GM19397 (cell line): ENCODE measurements at regions not wholly inside any gene's neighbourhood (a gene's known extent, or its start where the extent isn't known, plus 50 kb on each side); places are given as distances from the start of the nearest gene placed in this dataset.

ENCODE experiments used
- ATAC-seq: cut with Tn5 transposase; IDR thresholded peaks from one replicate; pipeline ENCODE4 v1.9.1; 2021; ENCODE audit warnings: mild to moderate bottlenecking, moderate library complexity; ENCODE audit not compliant: unreplicated experiment

DNA sequence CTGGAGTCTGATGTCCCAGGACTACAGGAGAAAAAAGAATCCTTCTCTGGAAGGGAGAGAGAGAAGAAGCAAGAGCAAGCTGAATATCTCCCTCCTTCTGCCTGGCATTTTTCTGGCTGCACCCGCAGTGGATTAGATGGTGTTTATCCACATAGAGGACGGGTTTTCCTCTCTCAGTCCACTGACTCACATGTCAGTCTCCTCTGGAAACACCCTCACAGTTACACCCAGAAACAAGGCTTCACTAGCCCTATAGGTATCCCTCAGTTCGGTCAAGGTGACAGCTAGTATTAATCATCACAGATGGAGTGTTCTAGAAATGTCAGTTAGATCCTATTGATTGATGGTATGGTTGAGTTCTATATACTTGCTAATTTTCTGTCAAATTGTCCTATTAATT lies 87.9 kb downstream of the RHOU start:
- ATAC-seq: no peak

DNA sequence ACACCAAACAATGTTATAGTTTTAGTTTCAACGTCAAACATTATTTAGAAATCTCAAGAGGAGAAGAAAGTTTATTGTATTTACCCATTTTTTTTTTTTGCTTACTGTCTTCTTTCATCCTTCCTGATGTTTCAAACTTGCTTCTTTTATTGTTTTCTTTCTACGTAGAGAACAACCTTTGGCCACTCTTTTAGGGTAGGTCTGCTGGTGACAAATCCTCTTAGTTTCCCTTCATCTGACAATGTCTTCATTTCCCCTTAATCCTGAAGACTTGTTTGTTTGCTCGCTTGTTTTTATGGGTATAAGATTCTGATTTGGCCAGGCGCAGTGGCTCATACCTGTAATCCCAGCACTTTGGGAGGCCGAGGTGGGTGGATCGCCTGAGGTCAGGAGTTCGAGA lies 89.1 kb downstream of the RHOU start:
- no peak for ATAC-seq

DNA sequence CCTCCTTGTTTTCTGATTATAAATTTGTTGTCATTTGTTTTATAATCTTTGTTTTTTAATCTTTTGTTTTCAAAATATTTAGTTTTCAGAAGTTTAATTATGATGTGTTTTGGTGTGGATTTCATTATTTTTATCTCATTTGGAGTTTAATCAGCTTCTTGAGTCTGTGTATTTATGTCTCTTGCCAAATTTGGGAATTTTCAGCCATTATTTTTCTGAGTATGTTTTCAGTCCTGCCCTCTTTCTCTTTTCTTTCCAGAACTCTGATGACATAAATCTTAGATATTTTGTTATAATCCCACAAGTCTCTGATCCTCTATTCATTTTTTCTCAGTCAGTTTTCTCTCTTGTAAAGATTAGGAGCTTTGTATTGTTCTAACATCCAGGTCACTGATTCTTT lies 89.8 kb downstream of the RHOU start:
- no peak for ATAC-seq

DNA sequence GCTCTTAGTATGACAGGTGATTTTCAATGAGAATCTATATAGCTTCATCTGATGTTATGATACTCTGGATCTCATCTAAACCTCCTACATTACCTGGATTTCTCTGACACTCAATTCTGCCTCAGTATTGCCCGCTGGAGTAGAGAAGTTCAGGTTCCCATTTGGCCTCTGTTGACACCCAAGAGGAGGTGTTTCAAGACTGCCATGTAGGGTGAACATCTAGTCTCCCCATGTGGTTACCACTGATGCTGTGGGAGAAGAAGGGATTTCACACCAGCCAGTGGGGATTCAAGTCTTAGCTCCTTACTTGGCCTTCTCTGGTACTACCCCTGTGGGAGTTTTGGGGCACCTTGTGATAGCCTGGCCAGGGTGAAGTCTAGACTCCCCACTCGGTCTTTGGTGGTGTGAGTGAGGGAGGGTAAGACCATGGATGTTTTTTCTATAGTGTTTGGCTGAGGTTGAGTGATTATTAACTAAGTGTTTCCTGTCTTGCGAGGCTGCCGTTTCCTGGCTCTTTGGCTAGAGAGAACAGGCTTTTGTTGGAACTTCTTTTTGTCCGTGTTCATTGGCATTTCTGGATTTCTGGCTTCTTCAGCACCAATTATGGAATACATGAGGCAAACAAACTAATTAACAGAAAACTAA lies 90.7 kb downstream of the RHOU start:
- peak; percentile 61 for ATAC-seq

DNA sequence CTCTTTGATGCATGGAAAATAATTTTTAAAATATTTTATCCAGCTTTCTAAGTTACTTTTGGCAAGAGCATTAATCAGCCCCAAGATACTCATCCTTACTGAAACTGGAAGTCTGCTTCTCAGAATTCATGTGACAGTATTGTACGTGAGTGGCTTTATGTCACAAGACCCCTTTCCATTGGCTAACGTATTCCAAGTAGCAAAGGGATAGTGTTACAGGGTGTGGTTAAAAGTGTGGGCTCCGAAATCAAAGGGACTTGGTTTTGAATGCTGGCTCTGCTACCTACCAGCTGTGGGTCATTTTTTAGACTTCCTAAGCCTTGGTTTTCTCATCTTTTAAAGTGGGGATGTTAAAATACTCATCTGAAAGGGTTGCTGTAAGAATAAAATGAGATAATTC lies 91.7 kb downstream of the RHOU start:
- no peak for ATAC-seq

DNA sequence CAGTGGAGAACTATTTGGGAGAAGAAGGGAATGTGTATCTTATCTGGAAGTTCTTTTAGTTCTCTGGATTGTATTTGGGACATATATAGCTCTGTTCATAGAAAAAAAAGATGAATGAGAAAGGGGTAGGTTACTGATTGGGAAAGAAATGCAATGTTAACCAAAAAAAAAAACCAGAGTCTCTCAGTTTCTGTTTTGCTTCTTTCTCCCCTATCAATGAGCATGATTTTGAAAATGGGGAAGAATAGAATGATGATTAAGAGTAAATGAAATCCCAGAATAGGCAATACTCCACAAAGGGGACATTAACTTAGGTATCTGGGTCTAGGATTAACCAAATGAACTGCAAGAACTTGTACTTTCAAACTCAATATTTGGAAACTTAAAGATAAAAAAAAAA lies 92.9 kb downstream of the RHOU start:
- no peak for ATAC-seq

DNA sequence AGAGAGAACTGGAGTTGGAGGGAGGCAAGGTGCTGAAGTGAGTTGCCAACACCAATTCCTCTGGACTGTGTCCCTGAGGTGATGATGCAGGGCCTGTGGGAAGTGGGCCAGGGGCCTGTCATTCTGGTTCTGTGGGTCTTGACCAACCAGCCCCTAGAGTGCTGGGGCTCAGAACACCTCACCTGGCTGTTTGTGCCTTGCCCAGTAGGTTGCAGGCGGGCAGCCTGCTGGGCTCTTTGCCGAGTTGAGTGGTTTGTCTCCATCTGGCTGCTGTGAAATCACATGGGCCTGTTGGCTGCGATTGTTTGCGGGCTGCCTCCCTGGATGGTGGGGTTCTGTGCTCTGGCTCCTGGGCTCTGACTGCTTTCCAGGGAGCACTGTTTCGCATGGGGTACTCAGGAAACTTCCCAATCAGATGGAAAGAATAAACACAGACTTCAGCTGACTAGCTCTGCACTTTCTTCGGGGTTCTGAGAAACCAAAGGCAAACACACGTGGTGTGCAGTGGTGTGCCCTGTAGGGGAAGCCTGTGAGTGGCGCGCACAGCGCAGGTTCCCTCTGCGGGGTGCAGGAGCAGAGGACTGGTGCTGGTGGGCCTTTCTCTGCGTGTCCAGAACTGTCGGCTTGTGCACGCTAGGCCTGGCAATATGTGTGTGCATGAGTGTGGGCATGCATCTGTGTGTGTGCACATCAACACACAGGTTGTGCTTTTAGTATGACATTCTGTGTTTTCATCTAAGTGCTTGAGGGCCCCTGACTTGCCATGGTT lies 95.1 kb downstream of the RHOU start:
- peak; percentile 7 for ATAC-seq

DNA sequence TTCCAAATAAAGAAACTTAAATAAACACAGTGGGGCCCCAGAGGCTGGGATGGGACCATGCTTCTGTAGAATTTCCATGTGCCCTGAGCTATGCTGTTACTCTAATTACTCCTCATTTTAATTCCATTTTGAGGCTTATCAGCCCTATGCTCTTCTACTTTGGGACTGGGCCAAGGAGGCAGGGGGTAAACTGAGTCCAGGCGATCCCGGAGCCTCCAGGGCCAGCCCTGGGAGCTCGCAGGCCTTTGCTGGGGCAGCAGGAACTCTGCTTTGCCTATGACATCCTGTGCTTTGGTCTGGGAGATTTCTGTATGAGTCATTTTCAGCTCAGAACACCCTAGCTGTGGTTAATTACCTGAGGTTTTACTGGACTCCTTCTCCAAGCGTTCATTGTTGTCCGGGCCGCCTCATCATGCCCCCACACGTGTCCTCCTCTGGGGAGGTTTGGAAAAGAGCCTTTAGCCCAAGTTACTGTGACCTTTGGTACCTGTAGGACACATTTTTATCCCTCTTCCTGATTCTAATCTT lies 95.7 kb downstream of the RHOU start:
- peak; percentile 70 for ATAC-seq

DNA sequence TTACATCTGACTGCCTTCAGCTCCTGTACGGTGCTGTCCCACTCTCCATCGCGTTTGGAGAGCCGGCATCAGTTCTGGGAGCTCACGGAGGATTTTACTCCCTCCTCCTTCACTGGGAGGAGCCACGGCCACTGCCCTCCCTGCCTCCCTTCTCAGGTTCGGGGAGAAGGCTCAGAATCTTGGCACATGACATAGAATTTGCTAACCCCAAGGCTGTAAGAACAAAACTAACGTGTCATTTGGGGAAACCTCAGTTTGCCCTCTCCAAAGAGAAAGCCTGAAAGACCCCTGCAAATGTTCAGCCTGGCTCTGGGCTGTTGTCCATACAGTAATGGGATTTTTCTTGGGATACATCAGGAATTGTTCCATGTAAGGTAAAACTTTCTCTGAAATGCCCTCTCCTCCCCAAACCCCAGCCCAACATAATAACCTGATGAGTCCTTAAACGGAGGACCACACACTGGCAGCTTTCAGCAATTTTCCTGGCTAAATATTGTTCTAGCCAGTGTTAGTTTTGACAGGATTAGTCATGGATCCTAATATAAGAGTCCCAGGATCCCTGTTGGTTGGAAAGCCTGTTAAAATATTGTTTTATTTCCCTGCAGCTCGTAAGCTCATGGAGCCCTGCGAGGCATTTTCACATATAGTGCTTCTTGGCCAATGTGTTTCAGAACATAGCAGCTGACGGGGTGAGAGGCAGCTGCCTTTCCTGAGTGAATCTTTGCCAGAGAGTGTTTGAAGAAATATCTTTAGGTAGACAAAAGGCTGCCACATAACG lies 98.8 kb downstream of the RHOU start:
- no peak for ATAC-seq

DNA sequence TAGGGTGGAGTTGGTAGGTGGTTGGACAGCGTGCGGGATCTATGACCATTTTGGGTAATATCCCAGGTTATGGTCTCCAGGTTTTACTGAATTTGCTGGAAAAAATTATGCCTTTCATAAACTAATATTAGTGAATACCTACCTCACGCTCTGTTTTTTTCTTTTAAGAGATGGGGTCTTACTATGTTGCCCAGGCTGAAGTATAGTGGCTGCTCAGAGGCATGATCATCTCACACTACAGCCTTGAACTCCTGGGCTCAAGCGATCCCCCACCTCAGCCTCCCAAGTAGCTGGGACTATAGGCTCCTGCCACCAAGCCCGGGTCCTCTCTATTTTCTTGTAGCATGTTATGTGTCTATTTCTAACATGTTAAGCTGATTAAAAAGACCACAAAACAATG lies 100.2 kb downstream of the RHOU start:
- ATAC-seq: no peak

DNA sequence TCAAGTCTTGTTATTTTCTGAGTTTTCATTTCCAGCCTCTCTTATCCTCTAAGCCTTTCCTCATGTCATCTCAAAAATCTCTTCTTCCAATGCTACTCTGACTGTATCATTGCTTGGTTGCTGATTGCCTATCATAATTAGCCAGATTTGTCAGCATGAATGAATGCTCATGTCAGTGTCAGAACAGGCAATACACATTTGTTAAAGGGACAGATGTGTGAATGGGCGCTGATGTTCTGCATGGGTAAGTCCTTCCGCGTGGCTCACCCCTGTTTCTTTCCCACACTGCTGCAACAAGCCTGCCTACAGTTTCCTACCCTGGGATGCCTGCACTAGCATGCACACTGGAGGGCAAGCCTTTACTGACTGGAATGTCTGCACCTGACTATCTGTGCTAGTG lies 100.6 kb downstream of the RHOU start:
- ATAC-seq: no peak

DNA sequence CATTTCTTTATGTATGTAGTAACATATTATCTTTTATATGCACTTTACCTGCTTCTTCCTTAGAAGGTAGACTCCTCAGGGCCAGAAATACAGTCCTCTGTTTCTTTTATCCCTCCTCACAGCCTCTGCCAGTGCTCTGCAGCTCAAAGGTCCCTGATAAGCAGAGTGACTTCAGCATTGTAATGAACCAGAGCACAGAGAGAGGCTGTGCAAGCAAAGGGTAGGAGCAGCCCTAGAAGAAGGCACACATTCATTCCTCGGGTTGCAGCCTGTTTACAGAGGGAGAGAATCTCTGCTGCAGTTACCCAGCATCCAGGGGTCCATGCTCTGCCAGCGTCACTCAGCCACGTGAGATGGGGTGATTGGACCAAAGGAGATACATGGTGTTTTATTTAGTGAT lies 101.1 kb downstream of the RHOU start:
- ATAC-seq: no peak

DNA sequence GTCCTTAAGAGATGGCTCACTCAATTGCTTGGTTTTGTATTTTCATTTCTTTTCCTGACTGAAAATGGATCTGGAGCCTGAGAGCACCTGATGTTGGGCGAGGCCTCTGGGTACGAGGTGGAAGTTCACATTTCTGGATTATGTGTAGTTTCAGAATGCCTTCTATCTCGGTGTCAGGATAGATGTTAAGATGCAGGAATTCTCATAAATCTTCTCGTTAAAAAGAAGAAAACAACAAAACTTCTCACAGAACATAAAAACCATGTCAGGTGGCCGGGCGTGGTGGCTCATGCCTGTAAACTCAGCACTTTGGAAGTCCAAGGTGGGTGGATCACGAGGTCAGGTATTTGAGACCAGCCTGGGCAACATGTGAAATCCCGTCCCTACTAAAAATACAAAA lies 101.8 kb downstream of the RHOU start:
- no peak for ATAC-seq

DNA sequence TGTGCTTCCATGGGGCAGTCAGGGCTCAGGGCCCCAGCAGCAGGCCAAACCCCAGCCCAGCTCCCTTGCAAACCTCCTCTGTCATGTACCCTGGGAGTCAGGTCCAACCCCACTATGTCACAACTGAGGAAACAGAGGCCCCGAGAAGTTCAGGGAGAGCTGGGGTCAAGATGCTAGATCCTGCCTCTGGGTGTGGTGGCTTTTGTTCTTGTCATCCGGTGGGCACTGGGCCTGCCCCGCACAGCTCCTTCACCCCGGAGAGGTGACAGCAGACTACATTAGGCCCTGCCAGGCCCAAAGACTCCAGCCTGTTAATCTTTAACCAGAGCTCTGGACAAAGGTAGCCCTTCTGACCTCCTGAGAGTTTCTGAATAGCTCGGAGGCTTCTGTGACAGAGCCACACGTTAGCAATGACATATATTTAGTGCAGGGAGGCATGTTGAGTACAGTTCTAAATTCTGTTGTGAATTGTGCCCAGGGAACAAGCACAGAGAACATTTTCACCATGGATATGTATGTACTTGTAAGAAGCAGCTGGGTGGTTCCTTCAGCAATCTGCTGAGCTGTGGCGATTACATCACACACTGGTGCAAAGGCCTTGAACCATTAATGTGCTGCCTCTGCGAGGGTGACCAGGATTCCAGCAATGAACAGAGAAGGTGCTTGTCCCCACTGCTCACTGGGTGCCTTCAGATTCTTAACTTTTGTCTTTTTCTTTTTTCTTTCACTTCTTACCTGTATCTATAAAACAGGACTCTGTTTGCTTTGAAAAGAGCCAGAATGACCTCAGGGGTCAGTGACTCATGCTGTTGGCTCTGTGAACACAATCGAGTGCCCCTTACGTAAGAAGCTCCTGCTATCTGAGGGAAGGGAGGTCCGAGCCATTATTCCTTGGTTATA lies 102.8 kb downstream of the RHOU start:
- ATAC-seq: peak; percentile 75

DNA sequence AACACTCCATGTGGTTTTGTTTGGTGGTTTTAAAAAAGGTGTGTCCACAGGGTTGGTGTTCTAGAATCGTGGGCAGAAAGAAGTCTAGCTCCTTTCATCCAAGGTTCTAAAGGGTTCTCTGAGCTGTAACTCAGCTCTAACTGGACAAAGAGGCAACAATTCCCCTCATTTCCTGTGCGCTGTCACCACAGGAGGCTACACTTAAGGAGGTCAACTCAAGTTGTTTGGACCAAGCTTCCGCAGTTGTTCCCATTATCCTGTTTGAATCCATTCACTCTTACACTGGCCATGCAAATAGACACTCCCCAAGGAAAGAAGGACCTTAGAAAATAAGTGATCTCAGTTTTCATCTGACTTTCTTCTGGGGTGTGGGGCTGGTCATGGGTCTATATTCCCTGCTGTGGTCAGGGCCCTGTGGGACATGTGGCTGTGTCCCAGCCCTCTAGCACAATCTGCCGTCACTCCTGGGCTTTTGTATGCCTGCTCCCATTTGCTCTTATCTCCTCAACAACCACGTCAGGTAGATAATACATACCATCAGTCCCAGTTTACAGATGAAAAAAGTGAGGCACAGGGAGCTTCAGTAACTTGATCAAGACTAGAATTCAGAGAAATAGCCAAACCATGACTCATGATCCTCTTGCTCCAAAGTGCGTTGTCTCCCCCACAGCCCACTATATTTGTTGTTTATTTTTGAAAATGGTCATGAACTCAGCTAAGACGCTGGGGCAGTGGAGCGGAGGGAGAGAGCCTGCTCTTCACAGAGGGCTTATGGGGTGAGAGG lies 103.6 kb downstream of the RHOU start:
- no peak for ATAC-seq

DNA sequence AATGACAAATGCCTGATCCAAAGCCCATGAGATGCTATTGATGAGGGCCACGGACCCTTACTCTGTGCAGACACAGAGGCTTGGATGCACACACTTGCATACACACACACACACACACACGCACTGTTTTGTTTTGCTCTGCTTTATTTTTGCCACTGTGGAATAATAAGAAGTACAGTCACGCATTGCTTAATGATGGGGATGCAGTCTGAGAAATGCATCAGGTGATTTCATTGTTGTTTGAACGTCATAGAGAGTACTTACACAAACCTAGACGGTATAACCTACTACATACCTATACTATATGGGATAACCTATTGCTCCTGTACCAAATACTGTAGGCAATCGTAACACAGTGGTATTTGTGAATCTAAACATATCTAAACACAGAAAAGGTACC lies 104.4 kb downstream of the RHOU start:
- no peak for ATAC-seq

DNA sequence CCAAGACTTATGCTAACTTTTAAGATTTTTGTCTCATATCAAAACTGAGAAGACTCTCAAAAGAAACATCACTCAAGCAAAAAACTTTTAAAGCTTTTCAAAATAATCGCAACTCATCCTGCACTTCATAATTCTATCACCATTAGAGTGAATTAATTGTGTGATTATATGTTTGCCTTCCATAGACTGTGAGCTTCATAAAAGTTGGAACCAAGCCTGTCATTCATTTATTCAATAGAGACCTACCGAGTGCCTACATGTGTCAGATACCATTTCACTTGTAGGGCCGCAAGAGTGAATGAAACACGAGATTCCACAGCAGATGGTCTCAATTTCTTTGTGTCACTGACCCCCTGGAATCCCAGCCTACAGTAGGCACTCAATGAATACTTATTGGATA lies 106.4 kb downstream of the RHOU start:
- ATAC-seq: no peak

DNA sequence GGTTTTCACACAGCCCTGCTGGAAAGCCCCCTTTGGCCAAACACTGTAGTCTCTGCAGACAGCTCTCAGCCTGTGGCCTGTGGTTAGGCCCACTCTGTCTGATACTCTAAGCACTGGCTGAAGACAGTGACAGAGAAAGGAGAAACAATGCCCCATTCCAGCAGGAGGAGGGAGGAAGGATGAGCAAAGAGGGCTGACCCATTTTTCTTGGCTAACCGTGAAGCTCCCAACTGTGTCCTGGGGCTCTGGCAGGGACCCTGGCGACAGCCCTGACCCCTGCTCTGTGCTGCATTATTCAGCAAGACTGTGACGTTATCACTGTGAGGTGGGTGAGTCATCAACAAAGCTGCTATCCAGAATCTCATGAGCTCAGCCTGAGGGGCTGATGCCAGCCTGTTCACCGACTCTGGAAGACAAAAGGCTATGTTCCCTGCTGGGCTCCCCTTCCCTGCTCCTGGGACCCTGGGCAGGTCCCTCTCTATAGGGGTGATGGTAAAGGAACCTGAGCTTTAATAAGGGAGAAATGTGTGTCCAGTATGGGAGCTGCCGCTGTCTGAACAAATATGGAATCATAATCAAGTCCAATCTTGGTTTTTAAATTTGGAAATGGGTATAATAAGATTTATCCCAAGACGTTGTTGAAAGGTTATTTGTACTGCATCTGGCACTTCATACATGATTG lies 107.0 kb downstream of the RHOU start:
- no peak for ATAC-seq

DNA sequence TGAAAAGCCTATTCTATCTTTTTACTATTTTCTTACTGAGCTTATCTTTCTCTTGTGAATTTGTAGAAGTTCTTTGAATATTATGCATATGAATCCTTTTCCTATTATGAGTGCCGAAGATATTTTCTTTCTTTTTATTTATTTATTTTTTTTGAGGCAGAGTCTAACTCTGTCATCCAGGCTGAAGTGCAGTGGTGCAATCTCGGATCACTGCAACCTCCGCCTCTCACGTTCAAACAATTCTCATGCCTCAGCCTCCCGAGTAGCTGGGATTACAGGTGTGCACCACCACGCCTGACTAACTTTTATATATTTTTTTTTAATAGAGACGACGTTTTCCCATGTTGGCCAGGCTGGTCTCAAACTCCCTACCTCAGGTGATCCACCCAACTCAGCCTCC lies 109.8 kb downstream of the RHOU start:
- ATAC-seq: no peak
